GM23338 (cell line): ENCODE measurements at regions not wholly inside any gene's neighbourhood (a gene's known extent, or its start where the extent isn't known, plus 50 kb on each side); places are given as distances from the start of the nearest gene placed in this dataset.

Experiments
- ATAC-seq: fragments of 200-7000 bp; cut with Tn5 transposase; 3 replicates; pipeline ENCODE4 v1.9.1; 2020
- DNase-seq: peaks from one replicate; pipeline ENCODE4 v3.0.0-alpha.2; 2015; ENCODE audit warnings: low spot score
- H2AFZ ChIP-seq: fragments of 200-600 bp; sonication (generic); 2 replicates; pipeline ENCODE4 v1.8.0; 2016; ENCODE audit warnings: antibody characterized with exemption, mild to moderate bottlenecking, moderate library complexity
- H3F3A ChIP-seq: fragments of 200-600 bp; sonication (generic); replicated peaks from 2 replicates; pipeline ENCODE4 v1.8.0; 2017; ENCODE audit warnings: antibody characterized with exemption, mixed run types, low read depth
- H3K27ac ChIP-seq: fragments of 200-600 bp; sonication (generic); 2 replicates; pipeline ENCODE4 v1.6.1; 2016; ENCODE audit warnings: low read depth
- H3K27me3 ChIP-seq: fragments of 200-600 bp; sonication (generic); 2 replicates; pipeline ENCODE4 v1.8.0; 2016; ENCODE audit warnings: mild to moderate bottlenecking, mixed run types, moderate library complexity; ENCODE audit not compliant: insufficient read depth
- H3K36me3 ChIP-seq: fragments of 200-600 bp; sonication (generic); 2 replicates; pipeline ENCODE4 v1.8.0; 2016; ENCODE audit warnings: mild to moderate bottlenecking; ENCODE audit not compliant: insufficient read depth
- H3K4me1 ChIP-seq: fragments of 200-600 bp; sonication (generic); 2 replicates; pipeline ENCODE4 v1.8.0; 2016; ENCODE audit warnings: mild to moderate bottlenecking, moderate library complexity; ENCODE audit not compliant: insufficient read depth
- H3K4me2 ChIP-seq: fragments of 200-600 bp; sonication (generic); 2 replicates; pipeline ENCODE4 v1.7.1; 2017; ENCODE audit warnings: mixed run types
- H3K4me3 ChIP-seq: fragments of 200-600 bp; sonication (generic); 2 replicates; pipeline ENCODE4 v1.6.1; 2016; ENCODE audit warnings: mixed run types
- H3K79me2 ChIP-seq: fragments of 200-600 bp; sonication (generic); replicated peaks from 2 replicates; pipeline ENCODE4 v1.8.0; 2017; ENCODE audit warnings: mild to moderate bottlenecking; ENCODE audit not compliant: insufficient read depth
- H3K9me2 ChIP-seq: fragments of 200-600 bp; sonication (generic); 2 replicates; pipeline ENCODE4 v1.8.0; 2017; ENCODE audit not compliant: insufficient read depth
- H4K20me1 ChIP-seq: fragments of 200-600 bp; sonication (generic); replicated peaks from 2 replicates; pipeline ENCODE4 v1.8.0; 2017; ENCODE audit warnings: mild to moderate bottlenecking; ENCODE audit not compliant: insufficient read depth
- H3K27ac Mint-ChIP-seq: 2 replicates; pipeline ENCODE4 v1.8.0; 2020; ENCODE audit warnings: inconsistent platforms, mild to moderate bottlenecking, moderate library complexity, mixed read lengths
- H3K27me3 Mint-ChIP-seq: 3 replicates; pipeline ENCODE4 v1.8.0; 2022; ENCODE audit warnings: low read depth, mild to moderate bottlenecking, moderate library complexity, mixed read lengths, inconsistent platforms; ENCODE audit not compliant: insufficient read depth, poor library complexity
- H3K36me3 Mint-ChIP-seq: 3 replicates; pipeline ENCODE4 v1.8.0; 2021; ENCODE audit warnings: low read depth, mild to moderate bottlenecking, inconsistent platforms, moderate library complexity, mixed read lengths
- H3K4me1 Mint-ChIP-seq: 3 replicates; pipeline ENCODE4 v1.8.0; 2020; ENCODE audit warnings: mild to moderate bottlenecking, inconsistent platforms, mixed read lengths
- H3K4me3 Mint-ChIP-seq: 3 replicates; pipeline ENCODE4 v1.8.0; 2021; ENCODE audit warnings: moderate library complexity, mild to moderate bottlenecking, inconsistent platforms, mixed read lengths
- H3K9me3 Mint-ChIP-seq: 3 replicates; pipeline ENCODE4 v1.8.0; 2020; ENCODE audit warnings: moderate library complexity, mild to moderate bottlenecking, inconsistent platforms, mixed read lengths
- CREB1 ChIP-seq: fragments of 250-450 bp; sonication (Bioruptor Pico); IDR thresholded peaks from 2 replicates; pipeline ENCODE4 v1.5.0; 2020; ENCODE audit warnings: low read depth, mild to moderate bottlenecking, moderate library complexity
- CTCF ChIP-seq, 2 experiments: fragments of 200-600 bp in 1 of 2; sonication (generic) in 1 of 2; conservative IDR thresholded peaks; 2 replicates each; pipeline versions ENCODE4 v1.5.1 to v1.6.1; 2016 to 2017; ENCODE audit warnings: antibody characterized with exemption in 2 of 2, low read depth in 2 of 2, mild to moderate bottlenecking in 2 of 2, moderate library complexity in 1 of 2
- ETS1 ChIP-seq: IDR thresholded peaks from 2 replicates; pipeline ENCODE4 v1.6.1; 2016; ENCODE audit warnings: antibody characterized with exemption
- EZH2 ChIP-seq: fragments of 200-600 bp; sonication (generic); IDR thresholded peaks from one replicate; pipeline ENCODE4 v1.8.0; 2017; ENCODE audit warnings: antibody characterized with exemption, mild to moderate bottlenecking, low read depth; ENCODE audit not compliant: unreplicated experiment
- EZH2phosphoT487 ChIP-seq: fragments of 200-600 bp; sonication (generic); IDR thresholded peaks from one replicate; pipeline ENCODE4 v1.8.1; 2018; ENCODE audit warnings: antibody characterized with exemption; ENCODE audit not compliant: unreplicated experiment
- JUNB ChIP-seq: IDR thresholded peaks from one replicate; pipeline ENCODE4 v1.6.1; 2016; ENCODE audit warnings: antibody characterized with exemption; ENCODE audit not compliant: unreplicated experiment
- POLR2AphosphoS5 ChIP-seq: IDR thresholded peaks from 2 replicates; pipeline ENCODE4 v1.6.1; 2016; ENCODE audit warnings: antibody characterized with exemption, low read depth
- STAT1 ChIP-seq: IDR thresholded peaks from one replicate; pipeline ENCODE4 v1.6.1; 2016; ENCODE audit warnings: antibody characterized with exemption; ENCODE audit not compliant: unreplicated experiment
- ZNF114 ChIP-seq: fragments of 250-450 bp; sonication (Bioruptor Pico); IDR thresholded peaks from 2 replicates; pipeline ENCODE4 v1.5.0; 2020; ENCODE audit warnings: mild to moderate bottlenecking, moderate library complexity
- TF ChIP-seq, protein P1 (sequence below): IDR thresholded peaks from one replicate; pipeline ENCODE4 v1.6.1; 2018; ENCODE audit warnings: antibody characterized with exemption; ENCODE audit not compliant: unreplicated experiment

DNA sequence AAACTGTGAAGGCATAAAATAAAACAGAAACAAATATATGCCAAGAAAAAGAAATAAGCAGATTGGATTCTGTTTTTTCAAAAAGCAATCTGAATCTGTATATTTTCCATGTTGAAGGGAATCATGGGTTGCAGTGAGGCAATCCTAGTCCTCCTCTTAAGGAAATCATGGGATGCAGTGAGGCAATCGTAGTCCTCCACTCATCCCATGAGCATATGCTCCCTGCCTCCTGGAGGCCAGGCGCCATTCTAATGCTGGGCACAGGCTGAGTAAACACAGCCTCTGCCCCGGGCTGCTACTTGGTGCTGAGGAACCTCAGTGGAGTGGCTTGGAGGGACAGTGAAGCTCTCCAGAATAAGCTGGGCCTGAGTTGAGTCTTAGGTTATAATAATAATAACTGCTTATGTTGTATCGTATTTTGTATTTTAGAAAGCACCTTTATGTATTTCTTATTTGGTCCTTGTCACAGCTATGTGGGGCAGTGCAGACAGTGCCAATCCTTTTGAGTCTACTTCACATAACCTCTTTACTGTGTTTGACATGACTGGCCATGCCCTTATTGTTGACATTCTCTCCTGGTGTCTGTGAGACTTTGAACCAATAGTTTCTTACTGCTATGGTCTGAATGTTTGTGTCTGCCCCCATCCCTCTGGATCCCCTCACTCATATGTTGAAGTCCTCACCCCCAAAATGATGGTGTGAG lies 56.6 kb upstream of the CITED2 start:
- Histone ChIP-seq H2AFZ (no peak overlapping the region), H3K4me2 (no peak overlapping the region), H3K4me1 (peaks cover 9% of the 10 kb centered on the region), H3K27ac (no peak overlapping the region), H4K20me1 (no peaks in the 10 kb centered on the region), H3F3A (no peaks in the 10 kb centered on the region), H3K36me3 (no peaks in the 10 kb centered on the region), H3K27me3 (no peaks in the 10 kb centered on the region), H3K4me3 (no peak overlapping the region), H3K79me2 (no peaks in the 10 kb centered on the region), H3K9me2 (no peaks in the 10 kb centered on the region; the same call in 1 of the 2 replicates)
- TF ChIP-seq, protein P1, sequence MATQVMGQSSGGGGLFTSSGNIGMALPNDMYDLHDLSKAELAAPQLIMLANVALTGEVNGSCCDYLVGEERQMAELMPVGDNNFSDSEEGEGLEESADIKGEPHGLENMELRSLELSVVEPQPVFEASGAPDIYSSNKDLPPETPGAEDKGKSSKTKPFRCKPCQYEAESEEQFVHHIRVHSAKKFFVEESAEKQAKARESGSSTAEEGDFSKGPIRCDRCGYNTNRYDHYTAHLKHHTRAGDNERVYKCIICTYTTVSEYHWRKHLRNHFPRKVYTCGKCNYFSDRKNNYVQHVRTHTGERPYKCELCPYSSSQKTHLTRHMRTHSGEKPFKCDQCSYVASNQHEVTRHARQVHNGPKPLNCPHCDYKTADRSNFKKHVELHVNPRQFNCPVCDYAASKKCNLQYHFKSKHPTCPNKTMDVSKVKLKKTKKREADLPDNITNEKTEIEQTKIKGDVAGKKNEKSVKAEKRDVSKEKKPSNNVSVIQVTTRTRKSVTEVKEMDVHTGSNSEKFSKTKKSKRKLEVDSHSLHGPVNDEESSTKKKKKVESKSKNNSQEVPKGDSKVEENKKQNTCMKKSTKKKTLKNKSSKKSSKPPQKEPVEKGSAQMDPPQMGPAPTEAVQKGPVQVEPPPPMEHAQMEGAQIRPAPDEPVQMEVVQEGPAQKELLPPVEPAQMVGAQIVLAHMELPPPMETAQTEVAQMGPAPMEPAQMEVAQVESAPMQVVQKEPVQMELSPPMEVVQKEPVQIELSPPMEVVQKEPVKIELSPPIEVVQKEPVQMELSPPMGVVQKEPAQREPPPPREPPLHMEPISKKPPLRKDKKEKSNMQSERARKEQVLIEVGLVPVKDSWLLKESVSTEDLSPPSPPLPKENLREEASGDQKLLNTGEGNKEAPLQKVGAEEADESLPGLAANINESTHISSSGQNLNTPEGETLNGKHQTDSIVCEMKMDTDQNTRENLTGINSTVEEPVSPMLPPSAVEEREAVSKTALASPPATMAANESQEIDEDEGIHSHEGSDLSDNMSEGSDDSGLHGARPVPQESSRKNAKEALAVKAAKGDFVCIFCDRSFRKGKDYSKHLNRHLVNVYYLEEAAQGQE: no peak
- no peak for TF ChIP-seq ZNF114 (CRISPR knock-in tag)
- no peak for TF ChIP-seq POLR2AphosphoS5
- no peak for TF ChIP-seq EZH2
- no peak for TF ChIP-seq JUNB
- no peak for TF ChIP-seq STAT1
- no peak for TF ChIP-seq EZH2phosphoT487
- TF ChIP-seq CREB1 (CRISPR knock-in tag): no peak
- TF ChIP-seq ETS1: no peak
- TF ChIP-seq CTCF (conservative IDR thresholded peaks at IDR 0.05; ENCODE audit: low read depth in 2 of 2): no peak
- Mint-ChIP-seq H3K4me1 (peaks cover 11% of the 10 kb centered on the region; the same call in 2 of the 3 replicates), H3K9me3 (peaks cover 4% of the 10 kb centered on the region; the same call in 1 of the 3 replicates), H3K36me3 (no peaks in the 10 kb centered on the region), H3K27ac (no peak overlapping the region), H3K4me3 (no peak overlapping the region), H3K27me3 (peaks cover 4% of the 10 kb centered on the region)
- DNase-seq: no peak
- ATAC-seq: no peak
